Activated CD4-positive, alpha-beta T cell treated with anti-CD3 and anti-CD28 coated beads, Interleukin-2, amount 50 U/mL, for 1 hour (primary cell): ENCODE measurements at regions not wholly inside any gene's neighbourhood (a gene's known extent, or its start where the extent isn't known, plus 50 kb on each side); places are given as distances from the start of the nearest gene placed in this dataset.
"Not testable (repeated sequence)": the region's sequence is repeated elsewhere in the genome, so short reads cannot be mapped to it uniquely, and the experiment has no call there.

Experiments
- DNase-seq: peaks from one replicate; pipeline ENCODE4 v3.0.0-alpha.2; 2020

DNA sequence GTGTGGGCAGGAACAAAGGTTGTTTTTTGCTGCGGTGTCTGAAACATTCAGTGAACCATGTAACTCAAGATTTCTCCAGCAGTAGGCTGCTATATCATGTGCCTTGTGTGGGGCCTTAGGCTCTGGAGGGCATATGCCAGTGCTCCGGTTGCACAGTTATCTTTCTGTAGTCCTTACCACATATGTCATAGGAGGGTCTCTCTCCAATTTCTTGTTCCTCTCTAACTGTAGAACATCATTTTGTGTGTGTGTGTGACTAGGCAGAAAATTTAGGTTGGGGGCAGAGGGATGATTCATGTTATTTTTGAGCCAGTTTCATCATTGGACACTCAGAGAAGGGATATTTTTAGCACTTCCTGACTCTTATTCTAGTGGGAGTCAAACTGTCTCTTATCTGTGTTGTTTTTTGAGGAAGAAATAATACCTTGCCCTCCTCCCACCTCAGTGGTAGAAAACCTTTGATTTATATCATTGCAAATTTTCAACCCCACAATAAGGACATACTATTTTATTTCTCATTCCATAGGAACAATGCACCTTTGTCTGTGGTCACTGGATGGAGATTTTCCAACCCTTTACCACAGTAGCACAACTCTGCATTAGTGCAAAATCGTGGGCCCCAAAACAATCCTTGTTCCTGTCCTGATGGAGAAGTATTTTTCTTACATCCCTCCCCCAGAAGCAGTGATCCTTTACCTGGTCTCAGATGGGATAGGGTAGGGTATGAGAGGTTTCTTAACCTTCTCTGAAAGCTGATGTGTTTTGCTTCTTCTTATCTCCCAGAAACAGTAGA lies 113.9 kb downstream of the CCDC74A start:
- no peak for DNase-seq

DNA sequence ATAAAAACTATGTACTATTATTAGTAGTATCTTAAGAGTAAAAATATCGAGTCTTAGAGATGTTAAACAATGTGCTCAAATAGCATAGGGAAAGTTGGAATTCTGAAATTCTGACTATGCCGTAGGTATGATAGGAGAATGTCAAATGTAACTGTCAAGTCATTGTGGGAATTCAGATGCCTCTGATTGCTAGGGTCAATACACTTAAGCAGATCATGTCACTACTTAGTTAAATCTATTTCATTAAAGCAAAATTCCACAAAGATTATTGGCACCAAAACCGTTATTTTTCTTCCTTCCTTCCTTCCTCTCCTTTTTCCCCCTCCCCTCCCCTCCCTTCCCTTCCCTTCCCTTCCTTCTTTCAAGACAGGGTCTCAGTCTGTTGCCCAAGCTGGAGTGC lies 115.5 kb downstream of the CCDC74A start:
- not testable (repeated sequence) for DNase-seq

DNA sequence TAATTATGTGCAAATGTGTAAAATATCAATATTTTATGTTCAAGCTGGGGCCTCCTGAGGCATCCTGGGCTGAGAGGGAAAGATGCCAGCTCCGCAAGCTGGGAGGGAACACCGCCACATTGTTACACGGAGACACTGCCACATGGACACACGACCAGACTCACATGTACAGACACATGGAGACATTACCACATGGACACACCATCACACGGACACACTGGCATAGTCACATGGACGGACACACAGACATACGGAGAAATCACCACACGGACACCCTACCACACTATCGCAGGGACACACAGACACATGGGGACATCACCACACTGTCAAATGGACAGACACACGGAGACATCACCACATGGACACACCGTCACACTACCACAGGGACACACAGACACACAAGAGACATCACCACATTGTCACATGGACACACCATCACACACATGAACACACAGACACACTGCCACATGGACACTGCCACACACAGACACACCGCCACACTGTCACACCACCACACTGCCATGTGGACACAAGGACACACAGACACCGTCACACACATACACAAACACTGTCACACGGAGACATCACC lies 117.6 kb downstream of the CCDC74A start:
- DNase-seq: no peak

DNA sequence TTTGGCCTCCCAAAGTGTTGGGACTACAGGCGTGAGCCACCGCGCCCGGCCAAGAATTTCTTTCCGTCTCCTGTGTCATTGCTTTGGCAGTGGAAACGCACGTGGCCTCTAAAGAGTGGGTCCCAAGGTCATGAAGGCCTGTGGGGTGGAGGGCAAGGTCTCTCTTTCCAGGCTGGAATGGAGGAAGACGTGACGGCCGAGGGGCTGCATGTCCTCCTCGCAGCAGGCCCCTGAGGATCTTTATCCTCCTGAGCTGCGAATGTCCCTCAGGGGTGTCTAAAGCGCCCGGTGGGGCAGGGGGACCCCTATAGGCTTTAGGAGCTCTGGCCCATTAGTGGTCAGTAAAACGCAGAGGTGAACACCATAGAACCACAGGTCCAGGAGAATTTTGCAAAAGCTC lies 118.5 kb downstream of the CCDC74A start:
- not testable (repeated sequence) for DNase-seq

DNA sequence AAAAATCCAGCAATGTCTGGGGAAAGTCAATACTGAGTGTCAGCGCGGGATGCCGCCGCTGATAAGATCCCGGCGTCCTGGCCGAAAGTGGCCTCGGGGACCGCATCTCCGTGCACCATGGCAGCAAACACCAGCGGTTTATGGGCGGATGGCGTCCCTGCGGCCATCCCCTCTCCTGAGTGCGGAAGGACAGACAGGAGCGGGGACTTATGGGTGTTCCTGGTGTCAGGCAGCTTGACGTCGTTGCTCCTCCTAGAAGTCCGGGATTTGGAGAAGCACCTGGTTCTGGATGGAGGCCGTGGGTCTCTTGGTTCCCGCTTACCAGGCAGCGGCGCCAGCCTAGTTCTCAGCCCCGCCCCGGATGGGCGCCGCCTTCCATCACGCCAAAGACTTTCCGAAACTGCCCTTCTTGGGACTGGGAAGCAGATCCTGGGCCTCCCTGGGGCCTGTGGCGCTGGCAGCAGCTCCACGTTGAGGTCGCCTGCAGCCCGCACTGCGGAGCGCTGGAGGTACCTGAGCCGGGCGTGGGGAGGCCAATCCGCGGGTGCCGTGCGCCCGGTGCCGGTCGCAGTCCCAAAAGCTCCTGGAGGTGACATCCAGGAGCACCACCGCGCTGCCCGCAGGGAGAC lies 119.1 kb downstream of the CCDC74A start:
- no peak for DNase-seq

DNA sequence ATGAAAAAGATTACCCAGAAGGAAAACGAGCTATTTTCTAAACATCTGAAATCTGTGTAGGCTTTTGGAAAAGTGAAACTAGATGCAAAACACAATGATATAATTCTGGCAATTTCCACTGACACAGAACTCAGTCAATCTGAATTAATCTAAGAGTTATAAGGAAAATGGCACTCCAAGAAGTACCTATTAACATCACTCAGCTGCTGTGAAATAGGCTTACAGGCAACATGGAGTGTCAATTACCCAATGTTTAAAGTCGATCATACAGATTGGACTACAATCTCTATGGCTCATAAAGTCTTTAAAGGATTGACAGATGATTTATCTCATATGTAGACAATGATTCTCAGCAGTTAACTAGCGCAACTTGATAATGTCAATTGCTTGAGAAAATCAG lies 120.9 kb downstream of the CCDC74A start:
- DNase-seq: not testable (repeated sequence)

DNA sequence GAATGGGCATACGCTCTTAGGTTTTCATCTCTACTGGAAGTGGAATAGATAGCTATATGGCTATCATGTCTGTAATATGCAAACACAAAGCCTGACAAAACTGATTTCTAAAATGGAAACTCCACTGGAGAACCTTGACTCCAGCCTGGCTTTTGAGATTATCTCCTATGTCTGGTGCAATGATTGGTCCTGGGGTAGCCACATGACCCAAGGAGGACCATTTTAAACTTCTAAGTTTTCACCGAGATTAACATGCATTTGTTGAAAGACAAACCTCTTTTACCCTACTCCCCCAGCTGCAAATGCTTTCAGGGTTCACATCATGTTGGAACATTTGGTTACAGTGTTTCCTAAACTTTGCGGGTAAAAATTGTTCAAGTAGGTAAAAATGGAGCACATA lies 124.6 kb downstream of the CCDC74A start:
- DNase-seq: not testable (repeated sequence)

DNA sequence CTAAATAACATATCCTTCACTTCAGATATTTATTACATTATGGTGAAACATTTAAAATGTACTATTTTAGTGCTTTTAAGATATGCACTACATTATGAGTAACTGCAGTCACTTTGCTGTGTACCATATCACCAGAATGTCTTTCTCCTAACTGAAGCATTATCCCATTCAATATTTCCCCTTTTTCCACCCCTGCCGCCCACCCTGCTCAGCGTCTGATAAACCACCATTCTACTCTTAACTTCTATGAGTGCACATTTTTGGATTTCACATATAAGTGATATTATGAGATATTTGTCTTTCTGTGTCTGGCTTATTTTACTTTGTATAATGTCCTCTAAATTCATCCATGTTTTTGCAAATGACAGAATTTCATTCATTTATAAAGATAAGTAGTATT lies 126.4 kb downstream of the CCDC74A start:
- not testable (repeated sequence) for DNase-seq

DNA sequence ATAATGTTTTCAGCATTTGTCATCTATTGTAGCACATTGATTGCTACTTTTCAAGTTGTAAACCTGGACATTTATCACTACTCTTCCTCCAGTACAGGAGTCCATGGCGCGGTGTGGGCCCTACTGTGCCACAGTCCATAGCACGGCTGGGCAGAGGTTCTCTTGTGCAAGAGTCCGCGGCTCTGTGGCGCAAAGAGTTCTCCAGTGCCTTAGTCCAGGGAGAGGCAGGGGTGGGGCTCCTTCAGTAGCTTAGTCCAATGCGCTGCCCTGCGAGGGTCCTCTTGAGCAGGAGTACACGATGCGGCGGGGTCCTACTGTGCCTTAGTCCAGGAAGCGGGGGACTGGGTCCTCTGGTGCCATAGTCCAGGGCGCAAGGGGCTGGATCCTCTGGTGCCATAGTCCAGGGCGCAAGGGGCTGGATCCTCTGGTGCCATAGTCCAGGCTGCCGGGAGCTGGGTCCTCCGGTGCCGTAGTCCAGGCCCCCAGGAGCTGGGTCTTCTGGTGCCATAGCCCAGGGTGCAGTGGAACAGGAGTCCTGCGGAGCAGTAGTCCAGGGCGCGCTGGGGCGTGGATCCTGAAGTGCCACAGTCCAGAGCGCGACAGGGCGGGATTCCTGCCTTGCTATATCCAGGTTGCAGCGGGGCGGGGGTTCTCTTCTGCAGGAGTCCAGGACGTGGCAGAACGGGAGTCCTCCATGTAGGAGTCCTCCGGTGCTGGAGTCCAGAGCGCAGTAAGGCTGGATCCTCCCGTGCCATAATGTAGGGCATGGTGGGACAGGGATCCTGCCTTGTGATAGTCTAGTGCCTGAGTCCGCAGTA lies 129.3 kb downstream of the CCDC74A start:
- no peak for DNase-seq

DNA sequence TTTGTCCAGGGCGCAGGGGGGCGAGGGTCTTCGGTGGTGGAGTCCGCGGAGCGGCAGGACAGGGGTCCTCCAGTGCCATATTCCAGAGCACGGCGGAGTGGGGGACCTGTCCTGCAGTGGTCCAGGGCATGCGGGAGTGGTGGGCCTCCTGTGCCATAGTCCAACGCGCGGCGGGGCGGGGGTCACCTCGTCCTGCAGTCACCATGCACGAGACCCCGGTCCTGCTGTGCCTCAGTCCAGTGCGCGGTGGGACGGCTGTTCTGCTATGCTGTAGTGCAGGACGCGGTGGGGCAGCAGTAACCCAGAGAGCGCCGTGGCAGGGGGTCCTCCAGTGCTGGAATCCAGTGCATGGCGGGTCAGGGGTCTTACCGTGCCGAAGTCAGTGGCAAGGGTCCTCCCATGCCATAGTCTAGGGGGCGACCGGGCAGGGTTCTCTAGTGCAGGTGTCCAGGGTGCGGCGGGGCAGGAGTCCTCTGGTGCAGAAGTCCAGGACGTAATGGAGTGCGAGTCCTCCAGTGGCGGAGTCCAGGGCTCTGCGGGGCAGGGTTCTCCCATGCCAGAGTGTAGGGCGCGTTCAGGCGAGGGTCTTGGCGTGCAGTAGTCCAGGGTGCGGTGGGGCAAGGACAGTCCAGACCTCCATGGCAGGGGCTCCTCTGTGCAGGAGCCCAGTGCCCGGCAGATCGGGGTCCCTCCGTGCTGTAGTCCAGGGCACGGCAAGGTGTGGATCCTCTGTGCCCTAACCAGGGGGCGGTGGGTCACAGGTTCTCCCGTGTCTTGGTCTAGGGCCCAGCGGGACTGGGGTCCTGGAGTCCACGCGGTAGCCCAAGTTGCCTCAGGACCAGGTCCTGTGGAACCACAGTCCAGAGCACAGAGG lies 130.4 kb downstream of the CCDC74A start:
- no peak for DNase-seq

DNA sequence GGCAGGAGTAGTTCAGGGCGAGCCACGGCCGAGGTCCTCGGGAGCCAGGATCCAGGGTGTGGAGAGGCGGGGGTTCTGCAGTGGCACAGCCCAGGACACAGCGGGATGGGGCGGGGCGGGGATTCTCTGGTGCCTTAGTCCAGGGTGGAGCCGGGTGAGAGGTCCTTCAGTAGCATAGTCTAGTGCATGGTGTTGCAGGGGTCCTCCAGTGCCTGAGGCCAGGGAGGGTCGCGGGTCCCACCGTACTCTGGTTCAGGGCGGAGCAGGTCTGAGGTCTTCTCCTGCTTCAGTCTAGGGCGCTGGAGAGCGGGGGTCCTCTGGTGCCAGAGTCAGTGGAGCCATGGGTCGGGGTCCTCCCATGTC lies 131.1 kb downstream of the CCDC74A start:
- DNase-seq: no peak

DNA sequence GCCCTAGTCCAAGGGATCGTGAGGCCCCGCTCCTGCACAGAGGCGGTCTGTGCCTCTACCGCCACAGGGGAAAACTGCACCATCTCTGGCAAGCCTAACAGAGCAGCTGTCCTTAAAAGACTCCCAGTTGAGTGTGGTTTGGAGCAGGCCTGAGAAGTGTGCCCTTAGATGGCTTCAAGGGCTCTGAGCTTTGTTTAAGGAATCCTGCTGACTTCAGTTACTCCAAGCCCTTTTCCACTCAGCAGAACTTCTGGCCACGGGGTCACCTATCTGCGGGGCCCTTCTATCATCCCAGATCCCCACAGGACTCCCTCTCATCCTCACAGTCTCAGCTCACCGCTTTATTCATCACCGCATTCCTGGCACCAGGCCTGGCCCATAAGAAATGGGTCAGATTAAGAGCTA lies 131.5 kb downstream of the CCDC74A start:
- DNase-seq: no peak

DNA sequence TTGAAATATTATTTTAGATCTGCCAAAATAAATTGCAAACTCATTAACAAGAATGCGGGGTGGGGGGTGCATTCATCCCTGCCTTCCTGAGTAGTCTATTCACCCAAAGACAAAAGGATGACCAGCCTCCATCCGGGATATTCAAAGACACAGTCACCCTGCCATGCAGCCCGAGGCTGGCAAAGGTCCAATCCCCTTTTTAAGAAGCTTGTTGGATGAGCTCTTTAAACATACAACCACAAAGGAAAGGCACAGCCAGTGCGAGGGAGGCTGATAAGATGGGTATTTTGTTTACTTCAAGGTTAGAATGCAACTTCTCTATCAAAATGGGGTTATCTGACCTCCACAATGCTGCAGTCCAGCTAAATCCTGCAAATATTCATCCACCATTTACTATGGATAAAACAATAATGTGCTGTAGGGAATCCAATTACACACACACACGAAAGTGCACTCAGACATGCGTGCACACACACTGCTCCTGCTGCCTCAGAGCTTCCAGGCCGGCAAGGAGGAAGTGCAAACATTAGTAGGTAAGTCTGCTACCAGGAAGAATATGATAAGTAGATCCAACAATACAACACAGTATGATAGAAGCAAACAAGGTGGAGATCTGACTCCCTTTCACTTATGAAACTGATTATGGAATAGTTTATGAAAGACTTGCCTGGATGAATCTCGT lies 133.6 kb downstream of the CCDC74A start:
- not testable (repeated sequence) for DNase-seq

DNA sequence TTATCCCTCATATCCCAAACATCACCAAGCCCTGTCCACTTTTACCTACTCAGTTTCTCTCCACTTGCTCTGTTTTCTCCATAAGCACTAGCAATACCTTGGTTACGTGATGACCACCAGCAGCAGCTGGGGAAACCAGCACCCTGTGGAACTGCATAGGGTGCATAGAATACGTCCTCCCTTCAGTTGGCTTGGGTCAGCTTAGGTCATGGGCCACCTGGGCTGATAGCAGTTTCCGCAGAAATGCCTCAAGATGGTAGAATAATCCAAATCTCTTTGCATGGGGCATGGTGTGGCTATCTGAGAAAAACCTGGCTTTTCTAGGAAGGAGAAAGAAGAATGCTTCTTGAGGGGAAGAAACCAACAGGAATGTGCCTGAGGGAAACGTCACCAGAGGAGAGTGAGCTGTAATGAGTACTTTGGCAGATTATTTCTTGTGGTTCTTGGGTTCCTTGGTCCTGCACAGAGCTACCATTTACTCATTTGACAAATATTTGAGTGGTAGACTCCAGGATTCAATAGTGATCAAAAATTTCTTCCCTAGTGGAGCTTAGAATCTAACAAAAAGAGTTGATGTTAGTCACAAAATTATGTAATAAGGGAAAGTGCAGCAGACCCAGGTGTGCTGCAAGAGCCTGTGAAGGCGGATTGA lies 134.3 kb downstream of the CCDC74A start:
- not testable (repeated sequence) for DNase-seq

DNA sequence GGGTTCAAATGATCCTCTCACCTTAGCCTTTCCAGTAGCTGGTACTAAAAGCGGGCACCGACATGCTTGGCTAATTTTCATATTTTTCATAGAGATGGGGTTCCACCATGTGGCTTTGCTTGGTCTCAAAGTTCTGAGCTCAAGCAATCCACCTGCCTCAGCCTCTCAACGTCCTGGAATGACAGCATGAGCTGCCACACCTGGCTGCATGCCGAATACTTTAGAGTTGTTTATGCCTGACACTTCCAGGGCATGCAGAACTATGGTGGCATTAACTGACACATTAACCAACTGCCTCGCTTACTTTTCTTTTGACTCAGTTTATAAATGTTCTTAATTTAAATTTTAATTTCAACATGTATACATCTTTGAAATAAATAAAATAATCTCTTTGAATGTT lies 135.8 kb downstream of the CCDC74A start:
- not testable (repeated sequence) for DNase-seq

DNA sequence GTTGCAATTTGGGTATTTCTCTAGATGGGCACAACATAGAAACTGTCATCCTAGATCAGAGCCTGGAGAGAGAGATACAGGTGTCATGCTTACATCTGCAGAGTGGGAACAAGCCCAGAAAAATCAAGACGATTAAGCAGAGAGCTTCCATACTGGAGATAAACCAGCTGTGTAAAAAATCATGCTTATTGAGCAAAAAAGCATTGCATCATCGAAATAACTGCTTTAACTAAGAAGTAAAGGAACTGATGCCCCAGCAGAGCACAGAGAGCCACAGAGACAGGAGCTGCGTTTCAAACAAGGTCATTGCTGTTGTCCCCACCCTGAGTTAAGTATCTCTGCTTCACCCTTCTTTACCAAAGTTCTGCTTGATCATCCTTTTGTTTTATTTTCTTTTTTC lies 138.0 kb downstream of the CCDC74A start:
- DNase-seq: not testable (repeated sequence)

DNA sequence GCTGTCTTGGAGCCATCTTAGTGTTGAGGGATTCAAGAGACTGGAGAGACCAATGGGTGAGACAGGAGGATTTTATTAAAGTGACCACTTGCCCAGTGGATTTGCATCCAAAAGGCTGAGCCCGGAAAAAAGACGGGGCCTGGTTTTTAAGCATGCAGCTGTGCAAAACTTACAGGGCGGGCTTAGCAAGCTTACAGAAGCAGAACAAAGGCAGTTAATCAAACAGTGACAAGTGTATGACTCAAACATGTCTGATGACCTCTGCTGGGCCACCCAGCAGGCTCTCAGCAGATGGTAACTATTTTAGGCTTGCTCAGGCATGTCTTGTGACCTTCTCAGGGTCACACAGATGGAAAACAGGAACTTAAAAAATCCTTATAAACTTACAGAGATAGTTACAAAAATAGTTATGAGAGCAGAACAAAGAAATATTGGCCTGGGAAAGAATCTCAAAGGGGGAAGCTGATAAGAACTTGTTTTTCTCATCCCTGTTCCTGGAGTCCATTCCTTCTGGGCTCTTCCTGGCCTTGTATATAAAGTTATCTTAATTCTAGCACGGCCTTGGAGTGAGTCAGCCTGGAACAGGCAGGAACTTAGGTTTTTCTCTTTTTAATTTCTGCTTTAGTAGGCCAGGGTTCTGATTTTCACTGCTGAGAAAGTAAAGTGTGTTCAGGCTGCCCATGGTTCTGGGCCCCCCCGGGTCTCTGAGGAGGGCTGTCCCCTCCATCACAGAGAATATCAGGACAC lies 141.3 kb downstream of the CCDC74A start:
- not testable (repeated sequence) for DNase-seq

DNA sequence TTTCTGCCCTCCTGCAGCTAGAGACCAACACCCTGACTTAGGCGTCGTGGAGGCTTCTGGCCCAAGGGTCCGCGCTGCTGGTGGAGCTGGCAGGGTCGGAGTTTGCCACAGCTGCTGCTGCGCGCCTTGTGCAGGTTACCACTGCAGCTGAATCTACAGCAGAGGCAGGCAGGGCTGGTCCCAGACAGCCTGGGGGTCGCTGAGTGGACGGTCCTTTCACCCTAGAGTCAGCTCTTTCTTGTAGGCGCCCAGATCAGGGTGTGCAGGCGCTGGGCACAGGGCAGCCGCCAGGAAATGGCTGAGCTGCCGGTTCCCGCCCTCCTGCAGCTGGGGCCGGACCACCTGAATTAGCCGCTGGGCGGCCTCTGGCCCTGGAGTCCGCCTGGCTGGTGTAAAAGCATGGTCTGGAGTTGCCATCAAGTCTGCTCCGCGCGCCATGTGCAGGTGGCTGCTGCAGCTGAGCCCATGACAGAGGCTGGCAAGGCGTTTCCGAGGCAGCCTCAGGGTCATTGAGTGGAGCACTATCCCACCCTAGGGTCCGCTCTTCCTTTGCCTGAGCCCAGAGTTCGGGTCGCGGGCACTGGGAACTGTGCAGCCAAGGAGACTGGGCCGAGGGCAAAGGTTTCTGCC lies 144.3 kb downstream of the CCDC74A start:
- not testable (repeated sequence) for DNase-seq

DNA sequence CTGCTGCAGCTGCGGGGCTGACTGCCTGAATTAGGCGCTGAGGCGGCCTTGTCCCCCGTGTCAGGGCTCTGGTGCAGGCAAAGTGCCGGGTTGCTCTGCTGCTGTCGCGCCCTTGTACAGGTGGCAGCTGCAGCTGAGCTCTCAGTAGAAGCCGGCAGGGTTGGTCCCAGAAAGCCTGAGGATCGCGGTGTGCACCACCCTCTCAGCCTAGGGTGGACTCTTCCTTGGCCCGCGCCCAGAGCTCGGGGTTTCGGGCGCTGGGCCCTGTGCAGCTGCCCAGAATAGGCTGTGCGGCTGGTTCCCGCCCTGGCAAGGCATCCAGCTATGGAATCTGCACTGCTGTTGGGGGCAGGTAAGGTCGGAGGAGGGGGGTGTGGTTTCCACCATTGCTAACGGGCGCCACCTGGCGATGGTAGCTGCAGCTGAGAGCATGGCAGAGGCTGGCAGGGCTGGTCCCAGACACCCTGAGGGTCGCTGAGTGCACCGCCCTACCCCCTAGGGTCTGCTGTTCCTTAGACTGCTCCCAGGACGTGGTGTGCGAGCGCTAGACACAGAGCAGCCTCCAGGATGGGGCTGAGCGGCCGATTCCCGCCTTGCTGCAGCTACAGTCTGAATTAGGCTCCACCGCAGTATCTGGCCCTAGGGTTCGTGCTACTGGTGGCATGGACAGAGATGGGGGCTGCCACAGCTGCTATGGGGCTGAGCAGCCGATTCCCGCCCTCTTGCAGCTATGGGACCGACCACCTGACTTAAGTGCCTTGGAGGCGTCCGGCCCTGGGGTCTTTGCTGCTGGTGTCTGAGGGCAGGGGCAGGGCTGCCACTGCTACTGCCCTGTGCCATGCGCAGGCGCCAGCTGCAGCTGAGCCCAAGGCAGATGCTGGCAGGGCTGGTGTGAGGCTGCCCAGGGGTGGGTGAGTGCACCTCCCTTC lies 145.0 kb downstream of the CCDC74A start:
- DNase-seq: peak; percentile 62
